GM18951 (cell line): ENCODE measurements at regions not wholly inside any gene's neighbourhood (a gene's known extent, or its start where the extent isn't known, plus 50 kb on each side); places are given as distances from the start of the nearest gene placed in this dataset.

Source experiments
- POLR2A ChIP-seq: IDR thresholded peaks from 4 replicates; pipeline ENCODE4 v1.6.1; 2011; ENCODE audit warnings: mild to moderate bottlenecking; ENCODE audit not compliant: insufficient read length, insufficient read depth; ENCODE audit errors: extremely low read depth
- in situ Hi-C: fragments of 300-500 bp; cut with MboI; formaldehyde crosslinking; loops from one replicate; pipeline ENCODE4 v1.12.0; 2022; ENCODE audit warnings: low sequenced_read_pairs, mixed read lengths, inconsistent platforms; ENCODE audit not compliant: unreplicated experiment

- in situ Hi-C loops, result no loop called here
- TF ChIP-seq POLR2A, result no peak
Observed at GRCh38 chr1:25074351-25075227, 144.5 kb upstream of the RUNX3 start.

GRCh38 chr1:25073640-25074270, 143.7 kb upstream of the RUNX3 start:
- in situ Hi-C loops, result no loop called here
- no peak for TF ChIP-seq POLR2A

- TF ChIP-seq POLR2A, result no peak
- in situ Hi-C loops, result no loop called here
Observed at GRCh38 chr1:25072461-25072860, 142.4 kb upstream of the RUNX3 start.

- in situ Hi-C loops, result no loop called here
- TF ChIP-seq POLR2A, result no peak
Observed at GRCh38 chr1:25068829-25069228, 138.8 kb upstream of the RUNX3 start.

- no peak for TF ChIP-seq POLR2A
- in situ Hi-C loops, result no loop called here
Observed at GRCh38 chr1:25068316-25068715, 138.2 kb upstream of the RUNX3 start.

GRCh38 chr1:25067518-25068251, 137.6 kb upstream of the RUNX3 start:
- TF ChIP-seq POLR2A, result no peak
- in situ Hi-C loops, result no loop called here

GRCh38 chr1:25066731-25067517, 136.8 kb upstream of the RUNX3 start:
- in situ Hi-C loops, result no loop called here
- TF ChIP-seq POLR2A, result no peak

- no peak for TF ChIP-seq POLR2A
- in situ Hi-C loops, result no loop called here
Observed at GRCh38 chr1:25066256-25066655, 136.2 kb upstream of the RUNX3 start.

- in situ Hi-C loops, result no loop called here
- TF ChIP-seq POLR2A, result no peak
Observed at GRCh38 chr1:25065795-25066238, 135.7 kb upstream of the RUNX3 start.

- in situ Hi-C loops, result no loop called here
- TF ChIP-seq POLR2A, result no peak
Observed at GRCh38 chr1:25065321-25065721, 135.2 kb upstream of the RUNX3 start.

- in situ Hi-C loops, result no loop called here
Observed at GRCh38 chr1:25064465-25065240, 134.6 kb upstream of the RUNX3 start.

More at GRCh38 chr1:25064465-25065240, 134.6 kb upstream of the RUNX3 start:
- no peak for TF ChIP-seq POLR2A
